Activated B cell treated with CpG ODN at 0.5 μM for 24 hours (primary cell): ENCODE measurements at regions not wholly inside any gene's neighbourhood (a gene's known extent, or its start where the extent isn't known, plus 50 kb on each side); places are given as distances from the start of the nearest gene placed in this dataset.
"Not testable (repeated sequence)": the region's sequence is repeated elsewhere in the genome, so short reads cannot be mapped to it uniquely, and the experiment has no call there.

Experiments used
- ATAC-seq: fragments of 200-7000 bp; cut with Tn5 transposase; one replicate; pipeline ENCODE4 v1.10.0; 2021; ENCODE audit warnings: low read depth, mild to moderate bottlenecking, moderate library complexity
- CTCF ChIA-PET: fragments of 350-600 bp; sonication (Branson Sonifier 250); formaldehyde crosslinking; loops from one replicate; lab custom pipeline; 2021; ENCODE audit warnings: antibody characterized with exemption; lab: Charles Lee
- POLR2A ChIA-PET: fragments of 350-600 bp; sonication (Branson Sonifier 250); formaldehyde crosslinking; loops from one replicate; lab custom pipeline; 2021; ENCODE audit warnings: antibody characterized with exemption; lab: Charles Lee
- DNase-seq: peaks from one replicate; pipeline ENCODE4 v3.0.0; 2022
- H3K27ac Mint-ChIP-seq: one replicate; pipeline ENCODE4 v1.8.0; 2020; ENCODE audit warnings: mixed read lengths
- H3K27me3 Mint-ChIP-seq: one replicate; pipeline ENCODE4 v1.8.0; 2021; ENCODE audit warnings: mixed read lengths
- H3K36me3 Mint-ChIP-seq: one replicate; pipeline ENCODE4 v1.8.0; 2021; ENCODE audit warnings: low read depth, mixed read lengths
- H3K4me1 Mint-ChIP-seq: one replicate; pipeline ENCODE4 v1.8.0; 2021; ENCODE audit warnings: mixed read lengths
- H3K4me3 Mint-ChIP-seq: one replicate; pipeline ENCODE4 v1.8.0; 2020; ENCODE audit warnings: mild to moderate bottlenecking, mixed read lengths
- H3K9me3 Mint-ChIP-seq: one replicate; pipeline ENCODE4 v1.8.0; 2020; ENCODE audit warnings: mixed read lengths
- CTCF ChIP-seq: fragments of 200-600 bp; IDR thresholded peaks from one replicate; pipeline ENCODE4 v1.8.0; 2022; ENCODE audit warnings: antibody characterized with exemption, mild to moderate bottlenecking
- intact Hi-C: fragments of 100-400 bp; cut with micrococcal nuclease; formaldehyde crosslinking; loops from one replicate; pipeline ENCODE4 v1.15.1; 2024

- Mint-ChIP-seq H3K4me1 (no peaks in the 10 kb centered on the region), H3K27ac (no peak overlapping the region), H3K4me3 (no peak overlapping the region), H3K36me3 (no peaks in the 10 kb centered on the region), H3K27me3 (no peaks in the 10 kb centered on the region), H3K9me3 (peaks cover 2% of the 10 kb centered on the region)
- no peak for TF ChIP-seq CTCF
- intact Hi-C loops = no loop called here
- CTCF ChIA-PET = no interaction called here
- DNase-seq (no peak), ATAC-seq (no peak)
- POLR2A ChIA-PET = no interaction called here
Measured at GRCh38 chr10:8665322-8665721, 610.8 kb downstream of the GATA3 start.

GRCh38 chr10:8670461-8670860 lies 616.0 kb downstream of the GATA3 start:
- Mint-ChIP-seq H3K36me3 (no peaks in the 10 kb centered on the region), H3K27ac (no peak overlapping the region), H3K4me1 (no peaks in the 10 kb centered on the region), H3K27me3 (no peaks in the 10 kb centered on the region), H3K4me3 (no peak overlapping the region), H3K9me3 (peaks cover 2% of the 10 kb centered on the region)
- TF ChIP-seq CTCF = no peak
- POLR2A ChIA-PET = no interaction called here
- intact Hi-C loops = no loop called here
- DNase-seq (no peak), ATAC-seq (no peak)
- CTCF ChIA-PET = no interaction called here

GRCh38 chr10:8674230-8674629 lies 619.7 kb downstream of the GATA3 start:
- DNase-seq (no peak), ATAC-seq (no peak)
- intact Hi-C loops = no loop called here
- Mint-ChIP-seq H3K27me3 (no peaks in the 10 kb centered on the region), H3K4me1 (peaks cover 6% of the 10 kb centered on the region), H3K27ac (no peak overlapping the region), H3K4me3 (no peak overlapping the region), H3K9me3 (peaks cover 5% of the 10 kb centered on the region), H3K36me3 (no peaks in the 10 kb centered on the region)
- CTCF ChIA-PET = no interaction called here
- POLR2A ChIA-PET = no interaction called here
- TF ChIP-seq CTCF = no peak

GRCh38 chr10:8677642-8678041 lies 623.2 kb downstream of the GATA3 start:
- Mint-ChIP-seq H3K27ac (no peak overlapping the region), H3K9me3 (peaks cover 5% of the 10 kb centered on the region), H3K27me3 (no peaks in the 10 kb centered on the region), H3K4me3 (no peak overlapping the region), H3K4me1 (peaks cover 6% of the 10 kb centered on the region), H3K36me3 (no peaks in the 10 kb centered on the region)
- intact Hi-C loops = no loop called here
- no peak for TF ChIP-seq CTCF
- DNase-seq = no peak
- ChIA-PET CTCF (no interaction called here), POLR2A (no interaction called here)
- ATAC-seq = no peak

GRCh38 chr10:8684916-8685315 lies 630.4 kb downstream of the GATA3 start:
- H3K36me3 Mint-ChIP-seq, ATAC-seq, H3K27ac Mint-ChIP-seq, H3K4me3 Mint-ChIP-seq, POLR2A ChIA-PET, intact Hi-C loops, DNase-seq, CTCF ChIA-PET, H3K9me3 Mint-ChIP-seq, H3K27me3 Mint-ChIP-seq, H3K4me1 Mint-ChIP-seq: not testable (repeated sequence)

GRCh38 chr10:8688881-8689280 lies 634.4 kb downstream of the GATA3 start:
- Mint-ChIP-seq H3K9me3 (peaks cover 14% of the 10 kb centered on the region), H3K27ac (no peak overlapping the region), H3K27me3 (no peaks in the 10 kb centered on the region), H3K4me3 (no peak overlapping the region), H3K36me3 (no peaks in the 10 kb centered on the region), H3K4me1 (no peaks in the 10 kb centered on the region)
- no peak for TF ChIP-seq CTCF
- CTCF ChIA-PET = no interaction called here
- ATAC-seq = no peak
- POLR2A ChIA-PET = no interaction called here
- DNase-seq = no peak
- intact Hi-C loops = no loop called here
